ENCODE measurements at regions not wholly inside any gene's neighbourhood (a gene's known extent, or its start where the extent isn't known, plus 50 kb on each side); places are given as distances from the start of the nearest gene placed in this dataset.
"Not testable (repeated sequence)": the region's sequence is repeated elsewhere in the genome, so short reads cannot be mapped to it uniquely, and the experiment has no call there.

GRCh38 chr16:21516705-21517040, 82.7 kb upstream of the METTL9 start:
- TF ChIP-seq POLR2A, CTCF, EP300 (IDR thresholded peaks at IDR 0.05): not testable (repeated sequence)

Measured in gastroesophageal sphincter (tissue), 3 donors.